ENCODE measurements at regions not wholly inside any gene's neighbourhood (a gene's known extent, or its start where the extent isn't known, plus 50 kb on each side); places are given as distances from the start of the nearest gene placed in this dataset.

DNA sequence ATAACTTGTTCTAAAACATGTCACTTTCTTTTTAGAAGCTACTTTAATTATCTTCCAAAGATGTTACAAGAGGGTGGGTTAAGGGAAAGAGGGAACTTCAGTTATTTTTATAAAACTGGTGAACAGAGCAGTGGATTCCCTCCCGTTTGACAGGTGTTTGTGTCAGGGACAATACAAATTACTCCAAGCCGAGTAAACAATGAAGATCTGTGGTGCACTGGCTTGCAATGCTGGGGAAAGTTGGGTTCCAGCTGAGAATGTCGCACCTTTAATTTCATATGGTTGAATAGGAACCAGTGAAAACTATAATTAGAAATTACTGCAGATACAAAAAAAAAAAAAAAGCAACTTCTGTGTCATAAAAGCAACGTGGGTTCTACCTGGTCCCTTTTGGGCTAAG, 98.6 kb upstream of the TTC29 start:
- H3K4me3 ChIP-seq (replicated peaks; ENCODE audit: insufficient read depth, low read length), result no peak overlapping the region
- no peak for DNase-seq (ENCODE audit: low read depth in 1 of 2, low spot score in 1 of 2)
- no peaks in the 10 kb centered on the region for H3K27me3 ChIP-seq (ENCODE audit: insufficient read depth, poor library complexity, severe bottlenecking)
- no peak overlapping the region for H3K27ac ChIP-seq (replicated peaks)
- TF ChIP-seq SPI1 (IDR thresholded peaks at IDR 0.05; ENCODE audit: borderline replicate concordance, low read depth) (no peak), GABPA (IDR thresholded peaks at IDR 0.05; ENCODE audit: low read depth) (no peak)

DNA sequence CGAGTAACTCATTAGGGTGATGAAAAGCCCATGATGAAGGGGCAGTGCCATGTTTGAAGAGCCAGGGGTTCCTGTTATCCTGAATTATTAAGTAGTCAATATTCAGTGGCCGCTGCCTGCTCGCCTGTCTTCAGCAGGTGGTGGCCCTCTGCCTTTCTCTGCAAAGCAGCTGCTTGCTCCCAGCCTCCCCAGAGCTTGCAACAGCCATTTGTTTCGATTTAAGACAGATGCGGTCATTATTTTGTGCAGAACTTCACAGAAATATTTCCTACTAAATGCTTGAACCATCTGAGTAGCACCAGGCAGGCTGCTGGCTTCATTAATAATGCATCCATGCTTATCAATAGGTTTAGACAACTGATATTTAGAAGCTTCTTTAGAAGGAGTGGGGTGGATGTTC, 104.3 kb upstream of the TTC29 start:
- no peak overlapping the region for H3K27ac ChIP-seq (replicated peaks)
- TF ChIP-seq, protein P1, sequence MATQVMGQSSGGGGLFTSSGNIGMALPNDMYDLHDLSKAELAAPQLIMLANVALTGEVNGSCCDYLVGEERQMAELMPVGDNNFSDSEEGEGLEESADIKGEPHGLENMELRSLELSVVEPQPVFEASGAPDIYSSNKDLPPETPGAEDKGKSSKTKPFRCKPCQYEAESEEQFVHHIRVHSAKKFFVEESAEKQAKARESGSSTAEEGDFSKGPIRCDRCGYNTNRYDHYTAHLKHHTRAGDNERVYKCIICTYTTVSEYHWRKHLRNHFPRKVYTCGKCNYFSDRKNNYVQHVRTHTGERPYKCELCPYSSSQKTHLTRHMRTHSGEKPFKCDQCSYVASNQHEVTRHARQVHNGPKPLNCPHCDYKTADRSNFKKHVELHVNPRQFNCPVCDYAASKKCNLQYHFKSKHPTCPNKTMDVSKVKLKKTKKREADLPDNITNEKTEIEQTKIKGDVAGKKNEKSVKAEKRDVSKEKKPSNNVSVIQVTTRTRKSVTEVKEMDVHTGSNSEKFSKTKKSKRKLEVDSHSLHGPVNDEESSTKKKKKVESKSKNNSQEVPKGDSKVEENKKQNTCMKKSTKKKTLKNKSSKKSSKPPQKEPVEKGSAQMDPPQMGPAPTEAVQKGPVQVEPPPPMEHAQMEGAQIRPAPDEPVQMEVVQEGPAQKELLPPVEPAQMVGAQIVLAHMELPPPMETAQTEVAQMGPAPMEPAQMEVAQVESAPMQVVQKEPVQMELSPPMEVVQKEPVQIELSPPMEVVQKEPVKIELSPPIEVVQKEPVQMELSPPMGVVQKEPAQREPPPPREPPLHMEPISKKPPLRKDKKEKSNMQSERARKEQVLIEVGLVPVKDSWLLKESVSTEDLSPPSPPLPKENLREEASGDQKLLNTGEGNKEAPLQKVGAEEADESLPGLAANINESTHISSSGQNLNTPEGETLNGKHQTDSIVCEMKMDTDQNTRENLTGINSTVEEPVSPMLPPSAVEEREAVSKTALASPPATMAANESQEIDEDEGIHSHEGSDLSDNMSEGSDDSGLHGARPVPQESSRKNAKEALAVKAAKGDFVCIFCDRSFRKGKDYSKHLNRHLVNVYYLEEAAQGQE (IDR thresholded peaks at IDR 0.05; ENCODE audit: insufficient replicate concordance, low read depth), result no peak
- no peak for TF ChIP-seq SPI1 (IDR thresholded peaks at IDR 0.05; ENCODE audit: borderline replicate concordance, low read depth)
- no peak for TF ChIP-seq POLR2AphosphoS5 (IDR thresholded peaks at IDR 0.05; ENCODE audit: low read depth)
- TF ChIP-seq, protein P2, sequence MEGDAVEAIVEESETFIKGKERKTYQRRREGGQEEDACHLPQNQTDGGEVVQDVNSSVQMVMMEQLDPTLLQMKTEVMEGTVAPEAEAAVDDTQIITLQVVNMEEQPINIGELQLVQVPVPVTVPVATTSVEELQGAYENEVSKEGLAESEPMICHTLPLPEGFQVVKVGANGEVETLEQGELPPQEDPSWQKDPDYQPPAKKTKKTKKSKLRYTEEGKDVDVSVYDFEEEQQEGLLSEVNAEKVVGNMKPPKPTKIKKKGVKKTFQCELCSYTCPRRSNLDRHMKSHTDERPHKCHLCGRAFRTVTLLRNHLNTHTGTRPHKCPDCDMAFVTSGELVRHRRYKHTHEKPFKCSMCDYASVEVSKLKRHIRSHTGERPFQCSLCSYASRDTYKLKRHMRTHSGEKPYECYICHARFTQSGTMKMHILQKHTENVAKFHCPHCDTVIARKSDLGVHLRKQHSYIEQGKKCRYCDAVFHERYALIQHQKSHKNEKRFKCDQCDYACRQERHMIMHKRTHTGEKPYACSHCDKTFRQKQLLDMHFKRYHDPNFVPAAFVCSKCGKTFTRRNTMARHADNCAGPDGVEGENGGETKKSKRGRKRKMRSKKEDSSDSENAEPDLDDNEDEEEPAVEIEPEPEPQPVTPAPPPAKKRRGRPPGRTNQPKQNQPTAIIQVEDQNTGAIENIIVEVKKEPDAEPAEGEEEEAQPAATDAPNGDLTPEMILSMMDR (IDR thresholded peaks at IDR 0.05; ENCODE audit: insufficient read depth, low read length), result no peak
- no peak for TF ChIP-seq GABPA (IDR thresholded peaks at IDR 0.05; ENCODE audit: low read depth)
- no peak overlapping the region for H3K4me3 ChIP-seq (replicated peaks; ENCODE audit: insufficient read depth, low read length)
- no peak for DNase-seq (ENCODE audit: low read depth in 1 of 2, low spot score in 1 of 2)
- H3K27me3 ChIP-seq (ENCODE audit: insufficient read depth, poor library complexity, severe bottlenecking), result no peaks in the 10 kb centered on the region

DNA sequence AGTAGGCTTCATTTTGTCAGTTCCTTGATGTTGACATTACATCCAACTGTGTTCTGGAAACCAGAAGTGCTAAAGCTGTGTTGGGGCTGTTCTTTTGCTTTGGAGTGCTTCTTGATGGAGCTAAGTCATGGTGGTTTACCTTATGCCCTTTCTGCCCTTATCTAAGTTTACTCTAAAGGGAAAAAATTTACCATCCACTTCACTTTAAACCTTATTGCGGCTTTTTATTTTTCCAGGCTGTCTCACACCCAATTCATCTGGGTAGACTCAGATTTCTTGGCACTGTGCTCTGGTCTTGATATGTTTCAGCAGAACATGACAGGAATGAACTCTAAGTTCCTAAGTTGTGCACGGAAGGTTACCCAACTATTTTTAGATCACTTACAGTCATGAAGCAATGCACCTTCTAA, 104.7 kb upstream of the TTC29 start:
- no peak for DNase-seq (ENCODE audit: low read depth in 1 of 2, low spot score in 1 of 2)
- Histone ChIP-seq H3K27me3 (ENCODE audit: insufficient read depth, poor library complexity, severe bottlenecking) (no peaks in the 10 kb centered on the region), H3K4me3 (replicated peaks; ENCODE audit: insufficient read depth, low read length) (no peak overlapping the region), H3K27ac (replicated peaks) (no peak overlapping the region)
- TF ChIP-seq GABPA (IDR thresholded peaks at IDR 0.05; ENCODE audit: low read depth), result no peak

DNA sequence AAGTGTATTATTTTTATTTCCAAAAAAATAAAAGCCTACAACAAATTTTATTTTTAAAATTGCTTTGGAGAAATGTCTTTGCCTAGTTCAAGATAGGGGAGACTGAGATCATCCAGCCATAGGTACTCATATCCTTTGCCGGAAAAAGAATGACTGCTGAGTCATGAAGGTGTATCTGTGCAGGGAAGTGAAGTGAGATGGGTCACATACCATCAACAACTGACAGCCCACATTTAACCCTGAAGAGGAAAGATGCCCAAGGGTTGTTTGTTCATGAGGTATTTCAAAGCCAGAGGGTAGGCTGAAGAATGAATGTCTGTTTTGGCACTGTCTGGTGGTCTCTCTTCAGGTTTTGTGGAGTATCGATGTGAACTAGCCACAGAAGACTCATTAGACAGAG, 106.7 kb upstream of the TTC29 start:
- no peak for DNase-seq (ENCODE audit: low read depth in 1 of 2, low spot score in 1 of 2)
- TF ChIP-seq GABPA (IDR thresholded peaks at IDR 0.05; ENCODE audit: low read depth), result no peak
- TF ChIP-seq, protein P2 (IDR thresholded peaks at IDR 0.05; ENCODE audit: insufficient read depth, low read length), result no peak
- TF ChIP-seq, protein P1 (IDR thresholded peaks at IDR 0.05; ENCODE audit: insufficient replicate concordance, low read depth), result no peak
- H3K27me3 ChIP-seq (ENCODE audit: insufficient read depth, poor library complexity, severe bottlenecking), result no peaks in the 10 kb centered on the region
- no peak overlapping the region for H3K27ac ChIP-seq (replicated peaks)
- no peak overlapping the region for H3K4me3 ChIP-seq (replicated peaks; ENCODE audit: insufficient read depth, low read length)

DNA sequence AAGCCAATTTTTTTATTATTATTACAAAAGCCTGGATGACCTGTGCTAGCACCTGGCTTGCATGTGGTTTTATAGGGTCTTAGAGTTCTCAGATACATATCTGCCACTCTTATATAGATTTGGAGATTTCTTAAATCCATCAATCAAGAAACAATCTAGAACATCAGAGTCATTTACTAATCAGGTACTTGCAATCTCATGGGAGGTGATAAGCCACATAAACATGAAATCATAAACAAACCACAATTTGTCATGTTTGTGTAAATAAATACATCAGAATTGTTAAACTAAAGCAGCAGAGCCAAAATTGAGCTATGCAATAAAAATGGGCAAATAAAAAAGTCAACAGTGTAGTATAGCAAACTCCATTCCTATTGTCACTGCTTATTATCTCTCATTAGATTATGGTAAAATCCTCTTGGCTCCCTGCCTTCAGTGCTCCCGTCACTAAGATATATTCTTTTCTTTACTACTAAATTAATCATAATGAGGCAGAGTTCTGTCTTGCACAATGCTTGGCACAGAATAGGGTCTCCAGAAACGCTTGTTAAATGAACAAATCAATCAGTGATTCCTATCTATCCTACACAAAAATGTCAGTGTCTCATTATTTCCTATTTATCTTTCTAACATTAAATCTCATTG, 108.7 kb upstream of the TTC29 start:
- TF ChIP-seq GABPA (IDR thresholded peaks at IDR 0.05; ENCODE audit: low read depth) (no peak), SPI1 (IDR thresholded peaks at IDR 0.05; ENCODE audit: borderline replicate concordance, low read depth) (no peak), POLR2AphosphoS5 (IDR thresholded peaks at IDR 0.05; ENCODE audit: low read depth) (no peak)
- TF ChIP-seq, protein P2 (IDR thresholded peaks at IDR 0.05; ENCODE audit: insufficient read depth, low read length), result no peak
- TF ChIP-seq, protein P1 (IDR thresholded peaks at IDR 0.05; ENCODE audit: insufficient replicate concordance, low read depth), result no peak
- no peak for DNase-seq (ENCODE audit: low read depth in 1 of 2, low spot score in 1 of 2)
- Histone ChIP-seq H3K4me3 (replicated peaks; ENCODE audit: insufficient read depth, low read length) (no peak overlapping the region), H3K27me3 (ENCODE audit: insufficient read depth, poor library complexity, severe bottlenecking) (no peaks in the 10 kb centered on the region), H3K27ac (replicated peaks) (no peak overlapping the region)
